Right lobe of liver (tissue), 6 donors: ENCODE measurements at regions not wholly inside any gene's neighbourhood (a gene's known extent, or its start where the extent isn't known, plus 50 kb on each side); places are given as distances from the start of the nearest gene placed in this dataset.

ENCODE experiments used
- ATAC-seq, 4 donors: fragments of 200-7000 bp; cut with Tn5 transposase; one replicate each; pipeline ENCODE4 v1.9.1; 2020; ENCODE audit warnings: mild to moderate bottlenecking in 4 of 4, moderate library complexity in 4 of 4
- DNase-seq, 3 donors: peaks; one replicate each; pipeline ENCODE4 v3.0.0-alpha.2; 2020
- H3K27ac ChIP-seq, 3 donors: fragments of 200-600 bp; one replicate each; pipeline ENCODE4 v1.8.0; 2022
- H3K27me3 ChIP-seq, 2 donors: fragments of 200-600 bp; one replicate each; pipeline ENCODE4 v1.8.0; 2022
- H3K36me3 ChIP-seq, 4 donors: fragments of 200-600 bp; sonication (generic) in 1 of 4; one replicate each; pipeline versions ENCODE4 v1.5.1 to v1.8.0; 2017 to 2022; ENCODE audit warnings: control low read depth in 1 of 4
- H3K4me1 ChIP-seq, 4 donors: fragments of 200-600 bp; sonication (generic) in 1 of 4; one replicate each; pipeline versions ENCODE4 v1.5.1 to v1.8.0; 2017 to 2022; ENCODE audit warnings: control low read depth in 1 of 4
- H3K4me3 ChIP-seq, 3 donors: fragments of 200-600 bp; one replicate each; pipeline ENCODE4 v1.8.0; 2022
- H3K9me3 ChIP-seq, 4 donors: fragments of 200-600 bp; sonication (generic) in 1 of 4; one replicate each; pipeline versions ENCODE4 v1.5.1 to v1.8.0; 2017 to 2022; ENCODE audit warnings: control low read depth in 1 of 4
- POLR2A ChIP-seq: fragments of 450-650 bp; IDR thresholded peaks from one replicate; pipeline ENCODE4 v1.6.1; 2017; ENCODE audit warnings: antibody characterized with exemption, mild to moderate bottlenecking
- WGBS: methylation state at CpG from one replicate; pipeline ENCODE4 v1.1.6; 2018; ENCODE audit warnings: low coverage, low lambda C conversion rate; ENCODE audit not compliant: insufficient coverage; ENCODE audit errors: missing lambda C conversion rate; 5-methylcytosine and 5-hydroxymethylcytosine counted together
- intact Hi-C, 2 donors: fragments of 100-400 bp; cut with DNase I; formaldehyde crosslinking; loops; one replicate each; pipeline versions ENCODE4 v1.11.2 to v1.14.1; 2022
- TF ChIP-seq, protein P1 (sequence below), 4 donors: fragments of 200-600 bp in 3 of 4; fragments of 450-650 bp in 1 of 4; IDR thresholded peaks; one replicate each; pipeline versions ENCODE4 v1.5.1 to v1.8.0; 2016 to 2022; ENCODE audit warnings: antibody characterized with exemption in 4 of 4, mild to moderate bottlenecking in 2 of 4
- donor health status: DM: no; HTN: yes; CAD: no.
- donor health status: DM: no; HTN: no; CAD: no.
- donor health status: DM: no; HTN: no; CAD: no.
- donor health status: DM: no; HTN: yes; CAD: no.
- donor health status: DM: no; HTN: yes; CAD: no.

DNA sequence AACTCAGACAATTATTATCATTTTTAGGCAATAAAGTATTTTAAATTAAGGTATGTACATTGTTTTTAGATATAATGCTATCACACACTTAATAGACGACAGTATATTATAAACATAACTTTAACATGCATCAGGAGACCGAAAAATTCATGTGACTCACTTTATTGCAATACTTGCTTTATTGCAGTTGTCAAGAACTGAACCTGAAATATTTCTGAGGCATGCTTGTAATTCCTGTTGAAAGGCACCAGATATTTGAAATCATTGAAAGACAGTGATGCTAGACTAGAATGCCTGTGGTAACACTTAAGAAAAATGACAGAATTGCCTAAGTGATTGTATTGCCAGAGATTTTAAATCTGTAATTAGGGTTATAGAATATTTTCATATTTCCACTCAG lies 175.6 kb upstream of the MAGEB2 start:
- no peak for TF ChIP-seq POLR2A
- H3K9me3 ChIP-seq: no peaks in the 10 kb centered on the region
- intact Hi-C loops: no loop called here
- no peaks in the 10 kb centered on the region for H3K4me1 ChIP-seq
- ATAC-seq: no peak
- 25% methylated on average over 2 of the region's 2 CpGs for WGBS
- H3K27ac ChIP-seq: no peak overlapping the region
- H3K36me3 ChIP-seq: no peaks in the 10 kb centered on the region
- no peak for DNase-seq
- H3K4me3 ChIP-seq: no peak overlapping the region
- H3K27me3 ChIP-seq: no peaks in the 10 kb centered on the region

DNA sequence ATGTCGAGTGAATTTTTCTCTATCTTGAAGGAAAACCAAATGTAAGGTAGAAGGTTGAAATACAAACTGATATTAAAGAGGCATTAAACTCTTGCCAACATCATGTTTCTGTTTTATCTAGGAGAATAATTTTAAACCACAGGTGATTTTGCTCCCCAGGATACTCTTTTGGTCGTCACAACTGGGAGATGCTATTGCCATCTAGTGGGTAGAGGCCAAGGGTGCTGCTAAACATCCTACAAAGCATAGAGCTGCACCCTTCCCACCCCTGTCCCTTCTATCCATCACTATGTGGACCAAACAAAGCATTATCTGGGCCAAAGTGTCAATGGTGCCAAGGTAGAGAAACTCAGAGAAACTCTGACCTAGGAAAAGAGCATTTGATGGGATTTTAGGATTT lies 154.6 kb upstream of the MAGEB2 start:
- Histone ChIP-seq H3K27me3 (no peaks in the 10 kb centered on the region), H3K4me3 (no peak overlapping the region), H3K9me3 (no peaks in the 10 kb centered on the region), H3K4me1 (no peaks in the 10 kb centered on the region), H3K27ac (no peak overlapping the region), H3K36me3 (no peaks in the 10 kb centered on the region)
- 15% methylated on average over 2 of the region's 2 CpGs for WGBS
- ATAC-seq: peak in 2 of 4 donors; percentile 39 to 48
- intact Hi-C loops: no loop called here
- DNase-seq: no peak
- TF ChIP-seq POLR2A: no peak
- TF ChIP-seq, protein P1, sequence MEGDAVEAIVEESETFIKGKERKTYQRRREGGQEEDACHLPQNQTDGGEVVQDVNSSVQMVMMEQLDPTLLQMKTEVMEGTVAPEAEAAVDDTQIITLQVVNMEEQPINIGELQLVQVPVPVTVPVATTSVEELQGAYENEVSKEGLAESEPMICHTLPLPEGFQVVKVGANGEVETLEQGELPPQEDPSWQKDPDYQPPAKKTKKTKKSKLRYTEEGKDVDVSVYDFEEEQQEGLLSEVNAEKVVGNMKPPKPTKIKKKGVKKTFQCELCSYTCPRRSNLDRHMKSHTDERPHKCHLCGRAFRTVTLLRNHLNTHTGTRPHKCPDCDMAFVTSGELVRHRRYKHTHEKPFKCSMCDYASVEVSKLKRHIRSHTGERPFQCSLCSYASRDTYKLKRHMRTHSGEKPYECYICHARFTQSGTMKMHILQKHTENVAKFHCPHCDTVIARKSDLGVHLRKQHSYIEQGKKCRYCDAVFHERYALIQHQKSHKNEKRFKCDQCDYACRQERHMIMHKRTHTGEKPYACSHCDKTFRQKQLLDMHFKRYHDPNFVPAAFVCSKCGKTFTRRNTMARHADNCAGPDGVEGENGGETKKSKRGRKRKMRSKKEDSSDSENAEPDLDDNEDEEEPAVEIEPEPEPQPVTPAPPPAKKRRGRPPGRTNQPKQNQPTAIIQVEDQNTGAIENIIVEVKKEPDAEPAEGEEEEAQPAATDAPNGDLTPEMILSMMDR (IDR thresholded peaks at IDR 0.05): peak; percentile 20 to 47 (median 38)

DNA sequence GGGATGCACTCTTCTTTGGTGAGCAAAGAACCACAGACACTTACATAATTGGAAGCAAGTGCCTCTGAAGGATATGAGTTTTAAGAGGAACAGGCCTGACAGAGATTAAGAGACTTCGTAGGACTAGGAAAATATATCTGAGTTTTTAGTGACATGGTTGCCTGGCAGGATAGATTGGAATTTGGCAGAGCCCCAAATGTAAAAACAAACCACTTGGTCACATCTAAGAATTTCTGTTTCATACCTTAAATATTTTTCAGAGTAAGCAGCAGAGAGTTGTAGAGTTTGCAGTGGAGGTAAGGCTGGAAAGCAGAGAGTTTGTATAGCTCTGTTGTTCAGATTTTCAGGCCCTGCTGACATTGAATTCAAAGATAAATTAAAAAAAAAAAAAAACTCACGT lies 150.1 kb upstream of the MAGEB2 start:
- DNase-seq (no peak), ATAC-seq (no peak)
- Histone ChIP-seq H3K4me1 (no peaks in the 10 kb centered on the region), H3K36me3 (no peaks in the 10 kb centered on the region), H3K9me3 (no peaks in the 10 kb centered on the region), H3K27ac (no peak overlapping the region), H3K4me3 (no peak overlapping the region), H3K27me3 (no peaks in the 10 kb centered on the region)
- intact Hi-C loops: no loop called here
- TF ChIP-seq POLR2A: no peak
- TF ChIP-seq, protein P1 (IDR thresholded peaks at IDR 0.05): no peak
- WGBS: 43% methylated on average over 2 of the region's 2 CpGs

DNA sequence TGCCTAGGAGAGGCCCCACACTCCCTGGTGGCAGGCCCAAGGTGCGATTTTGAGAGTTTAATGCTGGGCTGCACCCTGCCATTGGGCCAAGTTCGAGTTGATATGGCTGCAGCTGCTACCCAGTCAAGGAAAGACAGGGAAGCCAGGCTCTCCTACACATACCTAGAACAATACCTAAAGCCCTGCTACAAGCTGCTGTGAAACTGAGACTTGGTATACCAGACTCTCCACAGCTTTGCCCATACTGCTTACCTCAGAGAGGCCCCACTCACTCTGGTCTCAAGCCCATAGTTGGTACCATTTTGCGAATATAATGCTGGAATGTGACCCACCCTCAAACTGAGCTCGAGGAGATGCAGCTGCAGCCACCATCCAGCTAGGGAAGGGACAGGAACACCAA lies 147.7 kb upstream of the MAGEB2 start:
- H3K4me3 ChIP-seq: no peak overlapping the region
- TF ChIP-seq POLR2A: no peak
- TF ChIP-seq, protein P1 (IDR thresholded peaks at IDR 0.05): no peak
- DNase-seq (no peak), ATAC-seq (no peak)
- 20% methylated on average over 2 of the region's 4 CpGs for WGBS
- no peaks in the 10 kb centered on the region for H3K36me3 ChIP-seq
- H3K9me3 ChIP-seq: no peaks in the 10 kb centered on the region
- intact Hi-C loops: no loop called here
- H3K27ac ChIP-seq: no peak overlapping the region
- H3K27me3 ChIP-seq: no peaks in the 10 kb centered on the region
- H3K4me1 ChIP-seq: no peaks in the 10 kb centered on the region

DNA sequence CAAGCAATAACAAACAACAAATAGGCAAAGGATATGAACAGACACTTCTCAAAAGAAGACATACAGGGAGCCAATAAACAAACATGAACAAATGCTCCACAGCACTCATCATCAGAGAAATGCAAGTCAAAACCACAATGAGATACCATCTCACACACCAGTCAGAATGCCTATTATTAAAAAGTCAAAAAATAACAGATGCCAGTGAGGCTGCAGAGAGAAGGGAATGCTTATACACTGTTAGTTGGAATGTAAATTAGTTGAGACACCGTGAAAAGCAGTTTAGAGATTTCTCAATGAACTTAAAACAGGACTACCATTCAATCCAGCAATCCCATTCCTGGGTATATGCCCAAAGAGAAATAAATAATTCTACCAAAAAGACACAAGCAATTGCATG lies 129.8 kb upstream of the MAGEB2 start:
- ATAC-seq (no peak), DNase-seq (no peak)
- TF ChIP-seq, protein P1 (IDR thresholded peaks at IDR 0.05): no peak
- no peak for TF ChIP-seq POLR2A
- Histone ChIP-seq H3K27ac (no peak overlapping the region), H3K27me3 (no peaks in the 10 kb centered on the region), H3K4me3 (no peak overlapping the region), H3K9me3 (no peaks in the 10 kb centered on the region), H3K4me1 (no peaks in the 10 kb centered on the region), H3K36me3 (no peaks in the 10 kb centered on the region)
- intact Hi-C loops: no loop called here
- 42% methylated on average over 1 of the region's 1 CpG for WGBS
